HG03196 (cell line): ENCODE measurements at regions not wholly inside any gene's neighbourhood (a gene's known extent, or its start where the extent isn't known, plus 50 kb on each side); places are given as distances from the start of the nearest gene placed in this dataset.

ENCODE experiments used
- ATAC-seq: cut with Tn5 transposase; IDR thresholded peaks from one replicate; pipeline ENCODE4 v1.9.1; 2021; ENCODE audit not compliant: unreplicated experiment

GRCh38 chr18:77501266-77501665 is 251.6 kb downstream of the GALR1 start:
- no peak for ATAC-seq

GRCh38 chr18:77505499-77505898 is 255.9 kb downstream of the GALR1 start:
- no peak for ATAC-seq

GRCh38 chr18:77512152-77512551 is 262.5 kb downstream of the GALR1 start:
- ATAC-seq: no peak

- no peak for ATAC-seq
These were observed 268.3 kb downstream of the GALR1 start for GRCh38 chr18:77517901-77518300.

- ATAC-seq: no peak
These were observed 271.1 kb downstream of the GALR1 start for GRCh38 chr18:77520767-77521166.

- ATAC-seq: no peak
These were observed 272.5 kb downstream of the GALR1 start for GRCh38 chr18:77522051-77522675.

GRCh38 chr18:77524909-77525308 is 275.3 kb downstream of the GALR1 start:
- no peak for ATAC-seq

GRCh38 chr18:77526962-77527361 is 277.3 kb downstream of the GALR1 start:
- no peak for ATAC-seq

GRCh38 chr18:77528872-77529271 is 279.2 kb downstream of the GALR1 start:
- no peak for ATAC-seq

GRCh38 chr18:77529492-77530176 is 280.0 kb downstream of the GALR1 start:
- ATAC-seq: no peak

- no peak for ATAC-seq
These were observed 281.1 kb downstream of the GALR1 start for GRCh38 chr18:77530732-77531131.

- no peak for ATAC-seq
These were observed 290.2 kb downstream of the GALR1 start for GRCh38 chr18:77539860-77540259.

- no peak for ATAC-seq
These were observed 295.1 kb downstream of the GALR1 start for GRCh38 chr18:77544792-77545191.

- ATAC-seq: no peak
These were observed 298.1 kb downstream of the GALR1 start for GRCh38 chr18:77547757-77548156.

- no peak for ATAC-seq
These were observed 299.3 kb downstream of the GALR1 start for GRCh38 chr18:77548790-77549420.

GRCh38 chr18:77550625-77551024 is 301.0 kb downstream of the GALR1 start:
- no peak for ATAC-seq

- no peak for ATAC-seq
These were observed 301.4 kb downstream of the GALR1 start for GRCh38 chr18:77551055-77551454.

GRCh38 chr18:77552945-77553344 is 303.3 kb downstream of the GALR1 start:
- no peak for ATAC-seq

- ATAC-seq: no peak
These were observed 304.4 kb downstream of the GALR1 start for GRCh38 chr18:77554061-77554460.

- no peak for ATAC-seq
These were observed 307.5 kb downstream of the GALR1 start for GRCh38 chr18:77557046-77557587.

- no peak for ATAC-seq
These were observed 309.7 kb downstream of the GALR1 start for GRCh38 chr18:77559274-77559910.
